GM21381 (cell line): ENCODE measurements at regions not wholly inside any gene's neighbourhood (a gene's known extent, or its start where the extent isn't known, plus 50 kb on each side); places are given as distances from the start of the nearest gene placed in this dataset.

Source experiments
- ATAC-seq: cut with Tn5 transposase; IDR thresholded peaks from one replicate; pipeline ENCODE4 v1.9.1; 2021; ENCODE audit warnings: mild to moderate bottlenecking, moderate library complexity; ENCODE audit not compliant: unreplicated experiment

DNA sequence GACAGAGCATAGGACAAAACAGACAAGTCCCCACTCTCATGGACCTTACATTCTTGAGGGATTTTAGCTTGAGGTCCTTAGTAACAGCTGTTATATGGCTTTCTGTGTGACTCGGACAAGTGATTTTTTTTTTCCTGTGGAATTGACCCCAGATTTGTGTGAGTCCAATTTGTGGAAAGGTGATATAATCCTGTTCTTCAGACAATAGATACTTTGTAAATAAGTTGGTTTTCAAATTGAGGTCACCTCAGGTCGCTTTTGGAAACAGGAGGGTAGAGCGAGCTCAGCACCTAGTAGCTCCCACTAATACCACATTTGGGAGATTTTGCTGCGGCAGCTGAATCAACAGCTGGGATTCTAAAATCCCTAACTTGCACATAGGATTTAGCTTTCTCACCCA lies 1008.8 kb downstream of the ADGRL3 start:
- ATAC-seq = no peak

DNA sequence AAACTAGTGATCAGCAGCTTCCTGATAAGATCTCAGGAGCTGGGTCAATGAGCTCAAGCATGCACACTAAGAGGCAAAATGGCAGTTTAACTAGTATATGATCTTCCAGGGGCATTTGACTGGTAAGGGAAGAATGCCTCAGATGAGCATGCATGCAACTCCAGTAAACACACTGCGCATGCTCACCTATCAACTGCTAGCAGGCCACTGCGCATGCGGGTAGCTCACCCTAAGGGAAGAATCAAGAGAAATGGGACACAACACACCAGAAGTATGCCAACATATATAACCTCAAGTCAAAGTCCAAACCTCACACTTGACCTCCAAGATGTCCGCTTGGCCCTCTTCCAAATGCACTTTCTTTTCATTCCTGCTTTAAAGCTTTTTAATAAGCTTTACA lies 1004.0 kb downstream of the ADGRL3 start:
- no peak for ATAC-seq

GRCh38 chr4:62199291-62199810 lies 999.2 kb downstream of the ADGRL3 start:
- no peak for ATAC-seq

- ATAC-seq = no peak
Measured at GRCh38 chr4:62196338-62196737, 996.2 kb downstream of the ADGRL3 start.

- ATAC-seq = no peak
Measured at GRCh38 chr4:62194342-62194741, 994.2 kb downstream of the ADGRL3 start.

GRCh38 chr4:62193761-62194160 lies 993.6 kb downstream of the ADGRL3 start:
- ATAC-seq = no peak

GRCh38 chr4:62191451-62192240 lies 991.5 kb downstream of the ADGRL3 start:
- ATAC-seq = no peak

GRCh38 chr4:62170235-62170634 lies 970.1 kb downstream of the ADGRL3 start:
- no peak for ATAC-seq

GRCh38 chr4:62168681-62169080 lies 968.6 kb downstream of the ADGRL3 start:
- ATAC-seq = no peak

- no peak for ATAC-seq
Measured at GRCh38 chr4:62162606-62163005, 962.5 kb downstream of the ADGRL3 start.

- no peak for ATAC-seq
Measured at GRCh38 chr4:62161446-62161845, 961.3 kb downstream of the ADGRL3 start.

- no peak for ATAC-seq
Measured at GRCh38 chr4:62159876-62160275, 959.8 kb downstream of the ADGRL3 start.

GRCh38 chr4:62159306-62159705 lies 959.2 kb downstream of the ADGRL3 start:
- ATAC-seq = no peak

GRCh38 chr4:62156205-62156604 lies 956.1 kb downstream of the ADGRL3 start:
- no peak for ATAC-seq

- no peak for ATAC-seq
Measured at GRCh38 chr4:62145276-62145675, 945.1 kb downstream of the ADGRL3 start.

DNA sequence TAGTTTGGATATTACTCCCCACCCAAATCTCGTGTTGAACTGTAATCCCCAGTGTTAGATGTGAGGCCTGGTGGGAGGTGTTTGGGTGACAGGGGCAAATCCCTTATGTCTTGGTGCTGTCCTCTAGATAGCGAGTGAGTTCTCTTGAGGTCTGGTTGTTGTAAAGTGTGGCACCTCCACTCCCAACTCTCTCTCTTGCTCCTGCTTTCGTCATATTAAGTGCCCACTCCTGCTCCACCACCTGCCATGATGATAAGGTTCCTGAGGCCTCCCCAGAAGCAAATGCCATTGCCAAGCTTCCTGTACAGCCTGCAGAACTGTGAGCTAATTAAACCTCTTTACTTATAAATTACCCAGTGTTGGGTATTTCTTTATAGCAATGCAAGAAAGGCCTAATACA lies 944.3 kb downstream of the ADGRL3 start:
- no peak for ATAC-seq

DNA sequence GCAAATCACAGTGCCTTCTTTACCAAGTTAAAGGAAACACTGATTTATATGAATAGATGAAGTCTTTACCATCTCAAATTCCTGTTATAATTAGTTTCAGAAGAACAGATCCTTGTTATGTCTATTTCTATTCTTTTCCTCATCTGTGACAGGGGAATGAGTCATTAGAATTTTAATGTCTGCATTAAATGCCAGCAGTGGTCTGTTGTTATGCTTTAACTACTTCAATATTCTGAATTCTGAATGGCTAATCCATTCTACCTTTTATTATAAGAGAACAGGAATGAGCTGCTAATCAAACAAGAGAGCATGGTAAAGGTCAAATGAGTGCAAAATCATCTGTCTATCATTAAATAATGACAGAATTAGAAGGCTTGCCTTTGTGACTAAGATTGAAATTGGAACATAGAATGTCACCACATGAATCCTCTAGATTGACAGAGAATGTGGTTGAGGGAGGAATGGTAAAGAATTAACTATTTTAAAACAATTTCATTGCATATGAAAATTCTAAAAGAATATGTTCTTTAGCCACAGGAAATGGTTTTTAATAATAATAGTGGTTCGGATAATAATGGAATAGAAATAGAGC lies 935.5 kb downstream of the ADGRL3 start:
- ATAC-seq = no peak

DNA sequence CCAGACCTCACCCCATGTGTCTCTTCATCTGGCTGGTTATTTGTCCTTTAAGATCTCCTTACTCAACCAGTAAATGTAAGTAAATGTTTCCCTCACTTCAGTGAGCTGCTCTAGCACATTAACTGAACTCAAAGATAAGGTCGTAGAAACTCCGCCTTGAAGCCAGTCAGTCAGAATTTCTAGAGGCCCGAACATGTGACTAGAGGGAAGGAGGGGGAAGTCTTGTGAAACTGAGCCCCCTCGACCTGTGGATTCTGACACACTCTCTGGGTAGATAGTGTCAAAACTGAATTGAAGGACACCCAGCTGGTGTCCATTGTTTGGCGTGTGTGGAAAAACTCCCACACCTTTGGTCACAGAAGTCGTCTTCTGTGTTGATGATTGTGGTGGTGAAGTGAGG lies 933.9 kb downstream of the ADGRL3 start:
- ATAC-seq = no peak

DNA sequence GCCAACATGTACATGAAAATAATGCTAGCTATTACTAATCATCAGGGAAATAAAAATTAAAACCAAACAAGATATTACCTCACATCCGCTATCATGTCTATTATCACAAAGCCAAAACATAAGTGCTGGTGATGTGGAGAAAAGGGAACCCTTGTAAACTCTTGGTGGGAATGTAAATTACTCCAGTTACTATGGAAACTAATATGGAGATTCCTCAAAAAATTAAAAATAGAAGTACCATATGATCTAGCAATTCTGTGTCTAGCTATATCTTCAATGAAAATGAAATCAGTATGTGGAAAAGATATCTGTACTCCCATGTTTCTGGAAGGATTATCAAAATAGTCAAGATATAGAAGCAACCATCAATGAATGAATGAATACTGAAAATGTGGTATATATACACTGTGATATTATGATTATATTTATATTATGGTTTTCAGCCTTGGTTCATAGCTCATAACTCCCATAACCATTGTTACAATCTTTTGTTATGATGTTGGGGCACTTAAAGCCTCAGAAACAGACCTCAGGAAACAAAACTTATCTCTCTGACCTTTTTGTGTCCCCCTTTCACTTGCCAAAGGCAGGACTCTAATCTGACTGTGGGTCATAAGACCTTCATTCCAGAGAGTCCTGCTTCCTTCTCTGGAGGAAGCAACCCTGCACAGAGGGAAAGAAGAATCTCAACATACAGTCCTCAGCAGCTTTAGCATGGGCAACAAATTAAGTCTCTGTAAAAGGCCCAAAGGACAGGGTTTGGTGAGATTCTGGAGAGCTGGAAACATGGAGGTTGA lies 933.2 kb downstream of the ADGRL3 start:
- ATAC-seq = no peak

- ATAC-seq = no peak
Measured at GRCh38 chr4:62131049-62131448, 930.9 kb downstream of the ADGRL3 start.

DNA sequence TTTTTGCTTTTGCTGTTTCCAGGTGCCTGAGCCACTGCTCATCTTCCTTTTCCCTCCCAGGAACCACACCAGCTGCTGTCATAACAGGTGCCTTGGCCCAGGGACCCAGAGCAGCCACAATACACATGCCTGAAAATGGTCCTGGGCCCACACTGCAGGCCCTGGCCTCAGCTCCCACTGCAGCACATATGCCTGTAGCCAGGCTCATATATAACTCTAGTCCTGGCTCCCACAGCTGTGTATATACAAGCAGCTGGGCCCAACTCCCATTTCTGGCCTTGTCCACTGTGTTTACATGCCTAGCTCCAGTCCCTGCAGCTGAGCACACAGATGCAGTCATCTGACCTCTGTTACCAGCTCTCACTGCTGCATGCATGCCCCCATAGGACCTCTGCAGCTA lies 930.5 kb downstream of the ADGRL3 start:
- no peak for ATAC-seq

GRCh38 chr4:62130230-62130629 lies 930.1 kb downstream of the ADGRL3 start:
- ATAC-seq = no peak
